Pancreas (tissue), 10 donors: ENCODE measurements at regions not wholly inside any gene's neighbourhood (a gene's known extent, or its start where the extent isn't known, plus 50 kb on each side); places are given as distances from the start of the nearest gene placed in this dataset.
"Not testable (repeated sequence)": the region's sequence is repeated elsewhere in the genome, so short reads cannot be mapped to it uniquely, and the experiment has no call there.

Experiments
- ATAC-seq, 4 donors: fragments of 200-7000 bp; cut with Tn5 transposase; one replicate each; pipeline versions ENCODE4 v1.8.0 to v1.9.1; 2020; ENCODE audit warnings: mild to moderate bottlenecking in 4 of 4, moderate library complexity in 4 of 4
- DNase-seq, 6 donors: peaks; one replicate each; pipeline ENCODE4 v3.0.0-alpha.2; 2020
- FAIRE-seq: peaks from 2 replicates; lab custom pipeline; 2012; peaks lifted over from hg19 to GRCh38; lab: Jason Lieb, UNC
- H3K27ac ChIP-seq, 4 donors: fragments of 200-600 bp; sonication (generic); 1 replicate in 3 of 4; 2 replicates in 1 of 4; pipeline versions ENCODE4 v1.5.0 to v1.8.0; 2020
- H3K27me3 ChIP-seq, 4 donors: fragments of 200-600 bp; one replicate each; pipeline ENCODE4 v1.8.0; 2021
- H3K36me3 ChIP-seq, 3 donors: fragments of 200-600 bp; sonication (generic) in 1 of 3; one replicate each; pipeline versions ENCODE4 v1.5.0 to v1.8.0; 2020 to 2021
- H3K4me1 ChIP-seq, 3 donors: fragments of 200-600 bp; one replicate each; pipeline ENCODE4 v1.8.0; 2021
- H3K4me3 ChIP-seq, 4 donors: fragments of 200-600 bp; sonication (generic) in 2 of 4; one replicate each; pipeline versions ENCODE4 v1.5.0 to v1.8.0; 2020 to 2021
- H3K9me3 ChIP-seq, 4 donors: fragments of 200-600 bp; one replicate each; pipeline ENCODE4 v1.8.0; 2021
- WGBS, 2 donors: extraction: QIAGEN DNeasy Blood & Tissue Kit; methylation state at CpG; one replicate each; pipeline ENCODE4 v1.1.7; 2013; 5-methylcytosine and 5-hydroxymethylcytosine counted together
- intact Hi-C, 3 donors: fragments of 100-400 bp; cut with DNase I; formaldehyde crosslinking; loops; one replicate each; pipeline versions ENCODE4 v1.11.1 to v1.14.2; 2022
- TF ChIP-seq, protein P1 (sequence below), 4 donors: fragments of 200-600 bp; sonication (generic) in 3 of 4; IDR thresholded peaks; one replicate each; pipeline versions ENCODE4 v1.5.0 to v1.8.0; 2021; ENCODE audit warnings: antibody characterized with exemption in 4 of 4
- donor health status: healthy with polysubstance abuse.
- donor health status: DM: no; HTN: no; CAD: no; lungs with moderate emphysema.
- donor health status: DM: no; HTN: no; CAD: no.
- donor health status: control.
- donor health status: control.
- donor health status: Bipolar disorder and iron deficiency.
- donor health status: DM: yes; HTN: yes; CAD: no.
- donor health status: DM: no; HTN: no; CAD: no.
- donor health status: DM: no; HTN: no; CAD: no.
- donor health status: DM: yes; HTN: yes; CAD: no.

DNA sequence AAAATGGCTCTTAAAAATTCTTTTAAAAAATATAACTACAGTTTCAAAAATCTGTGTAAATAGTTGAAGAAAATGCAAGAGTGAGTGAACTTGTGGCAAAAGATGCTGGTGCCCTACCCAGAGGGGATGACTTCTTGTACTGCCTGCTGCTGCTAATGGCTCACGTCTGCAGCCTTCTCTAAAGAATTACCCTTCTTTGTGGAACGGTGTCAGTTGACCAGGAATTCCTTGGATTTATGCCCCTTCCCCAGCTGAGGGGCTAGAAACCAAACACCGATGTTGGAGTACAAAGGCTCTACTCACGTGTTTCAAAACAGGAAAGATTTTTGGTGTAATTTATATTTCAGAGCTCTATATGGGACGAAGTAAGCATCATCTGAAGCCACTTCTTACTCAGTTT is 1582.8 kb downstream of the OLFM4 start:
- ATAC-seq (no peak), FAIRE-seq (no peak), DNase-seq (no peak)
- 73 to 74% methylated on average over 5 of the region's 5 CpGs for WGBS, 2 donors
- Histone ChIP-seq H3K27me3 (no peaks in the 10 kb centered on the region), H3K4me1 (no peaks in the 10 kb centered on the region), H3K9me3 (no peaks in the 10 kb centered on the region), H3K36me3 (no peaks in the 10 kb centered on the region), H3K4me3 (no peak overlapping the region), H3K27ac (no peak overlapping the region)
- intact Hi-C loops, result no loop called here
- TF ChIP-seq, protein P1, sequence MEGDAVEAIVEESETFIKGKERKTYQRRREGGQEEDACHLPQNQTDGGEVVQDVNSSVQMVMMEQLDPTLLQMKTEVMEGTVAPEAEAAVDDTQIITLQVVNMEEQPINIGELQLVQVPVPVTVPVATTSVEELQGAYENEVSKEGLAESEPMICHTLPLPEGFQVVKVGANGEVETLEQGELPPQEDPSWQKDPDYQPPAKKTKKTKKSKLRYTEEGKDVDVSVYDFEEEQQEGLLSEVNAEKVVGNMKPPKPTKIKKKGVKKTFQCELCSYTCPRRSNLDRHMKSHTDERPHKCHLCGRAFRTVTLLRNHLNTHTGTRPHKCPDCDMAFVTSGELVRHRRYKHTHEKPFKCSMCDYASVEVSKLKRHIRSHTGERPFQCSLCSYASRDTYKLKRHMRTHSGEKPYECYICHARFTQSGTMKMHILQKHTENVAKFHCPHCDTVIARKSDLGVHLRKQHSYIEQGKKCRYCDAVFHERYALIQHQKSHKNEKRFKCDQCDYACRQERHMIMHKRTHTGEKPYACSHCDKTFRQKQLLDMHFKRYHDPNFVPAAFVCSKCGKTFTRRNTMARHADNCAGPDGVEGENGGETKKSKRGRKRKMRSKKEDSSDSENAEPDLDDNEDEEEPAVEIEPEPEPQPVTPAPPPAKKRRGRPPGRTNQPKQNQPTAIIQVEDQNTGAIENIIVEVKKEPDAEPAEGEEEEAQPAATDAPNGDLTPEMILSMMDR (IDR thresholded peaks at IDR 0.05), result no peak

DNA sequence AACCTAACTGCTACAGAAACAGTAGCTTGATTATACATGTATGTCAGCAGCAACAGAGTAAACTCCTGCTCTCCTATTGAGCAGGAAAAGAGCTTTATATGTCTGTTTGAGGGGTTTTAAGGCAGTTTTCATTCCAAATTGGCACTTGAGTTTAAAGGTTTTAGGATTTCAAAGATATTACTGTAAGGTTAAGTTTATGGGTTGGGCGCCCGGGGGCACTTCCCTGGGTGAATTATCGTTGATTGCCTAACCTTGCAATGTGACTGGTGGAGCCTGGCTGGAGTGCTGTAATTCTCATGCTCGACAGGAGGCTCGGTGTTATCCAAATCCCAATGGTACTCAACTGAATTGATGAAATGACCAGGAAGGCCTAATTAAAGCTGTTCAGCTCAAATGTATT is 1586.1 kb downstream of the OLFM4 start:
- DNase-seq, result no peak
- Histone ChIP-seq H3K9me3 (no peaks in the 10 kb centered on the region), H3K36me3 (no peaks in the 10 kb centered on the region), H3K4me1 (no peaks in the 10 kb centered on the region), H3K27me3 (no peaks in the 10 kb centered on the region), H3K4me3 (no peak overlapping the region), H3K27ac (no peak overlapping the region)
- ATAC-seq, result no peak
- FAIRE-seq, result no peak
- TF ChIP-seq, protein P1 (IDR thresholded peaks at IDR 0.05), result no peak
- WGBS, 2 donors, result 78 to 83% methylated on average over 5 of the region's 5 CpGs
- intact Hi-C loops, result no loop called here

DNA sequence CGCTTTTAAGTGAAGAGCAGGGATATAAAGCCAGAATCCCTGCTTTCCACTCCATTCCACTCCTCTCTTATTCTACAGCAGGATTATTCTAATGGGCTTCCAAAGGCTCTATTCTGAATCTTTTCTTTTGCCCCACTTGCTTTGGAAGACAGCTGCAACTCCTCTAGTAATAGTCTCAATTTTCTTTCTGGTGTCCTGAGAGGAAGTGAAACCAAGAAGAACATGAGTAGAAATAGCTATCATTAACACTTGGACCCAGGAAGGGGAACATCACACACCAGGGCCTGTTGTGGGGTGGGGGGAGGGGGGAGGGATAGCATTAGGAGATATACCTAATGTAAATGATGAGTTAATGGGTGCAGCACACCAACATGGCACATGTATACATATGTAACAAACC is 1597.9 kb downstream of the OLFM4 start:
- ATAC-seq, H3K4me3 ChIP-seq, FAIRE-seq, intact Hi-C loops, H3K4me1 ChIP-seq, H3K9me3 ChIP-seq, DNase-seq, H3K27me3 ChIP-seq, H3K27ac ChIP-seq, H3K36me3 ChIP-seq: not testable (repeated sequence)
- WGBS, 2 donors, result 89 to 97% methylated on average over 1 of the region's 1 CpG

DNA sequence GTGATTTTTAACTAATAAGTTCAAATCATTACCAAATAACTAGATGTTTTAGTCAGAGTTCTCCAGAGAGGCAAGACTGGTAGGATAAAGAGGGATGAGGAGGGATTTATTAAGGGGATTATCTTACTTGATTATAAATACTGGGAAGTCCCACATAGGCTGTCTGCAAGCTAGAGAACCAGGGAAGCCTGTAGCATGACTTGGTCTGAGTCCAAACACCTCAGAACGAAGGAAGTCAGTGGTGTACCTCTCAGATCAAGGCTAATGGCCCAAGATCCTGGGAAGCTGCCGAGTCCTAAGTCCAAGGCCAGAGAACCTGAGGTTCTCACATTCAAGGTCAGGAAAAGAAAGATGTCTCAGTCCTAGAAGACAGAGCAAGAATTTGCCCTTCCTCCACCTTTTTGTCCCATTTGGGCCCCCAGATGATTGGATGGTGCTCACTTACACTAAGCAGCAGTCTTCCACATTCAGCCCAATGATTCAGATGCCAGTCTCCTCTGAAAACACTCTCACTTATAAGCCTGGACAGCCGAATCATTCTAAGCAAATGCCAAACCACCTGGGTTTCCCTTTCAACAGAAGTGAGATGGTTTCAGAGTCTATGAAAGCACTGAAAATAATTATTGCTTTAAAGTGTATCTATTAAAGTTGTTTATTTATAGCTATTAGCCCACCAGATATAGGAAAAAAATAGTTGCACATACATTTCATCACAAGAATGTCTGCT is 1599.2 kb downstream of the OLFM4 start:
- 45 to 68% methylated on average over 3 of the region's 3 CpGs for WGBS, 2 donors
- intact Hi-C loops, result no loop called here
- TF ChIP-seq, protein P1 (IDR thresholded peaks at IDR 0.05), result no peak
- DNase-seq, result no peak
- Histone ChIP-seq H3K27ac (no peak overlapping the region), H3K4me1 (no peaks in the 10 kb centered on the region), H3K4me3 (no peak overlapping the region), H3K36me3 (no peaks in the 10 kb centered on the region), H3K27me3 (no peaks in the 10 kb centered on the region), H3K9me3 (no peaks in the 10 kb centered on the region)
- ATAC-seq, result no peak
- FAIRE-seq, result no peak

DNA sequence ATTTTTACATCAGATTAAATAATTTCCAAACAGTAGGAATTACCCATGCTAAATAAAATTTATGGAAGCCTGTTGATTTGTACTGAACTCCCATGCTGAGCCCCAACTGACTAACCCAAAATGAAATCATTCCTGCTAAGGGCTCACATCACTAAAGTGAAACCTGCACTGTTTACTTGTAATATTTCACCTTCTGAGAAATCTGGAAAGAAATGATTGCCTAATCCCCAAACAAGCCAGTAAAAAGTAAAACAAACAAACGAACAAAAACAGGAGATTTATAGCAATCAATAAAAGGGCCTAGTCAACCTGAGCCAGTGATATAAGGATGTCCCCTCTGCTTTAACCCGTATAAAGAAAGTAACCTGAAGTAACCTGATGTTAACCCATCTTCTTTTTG is 1599.8 kb downstream of the OLFM4 start:
- WGBS, 2 donors, result 11 to 18% methylated on average over 2 of the region's 2 CpGs
- Histone ChIP-seq H3K9me3 (no peaks in the 10 kb centered on the region), H3K27ac (no peak overlapping the region), H3K4me1 (no peaks in the 10 kb centered on the region), H3K4me3 (no peak overlapping the region), H3K27me3 (no peaks in the 10 kb centered on the region), H3K36me3 (no peaks in the 10 kb centered on the region)
- FAIRE-seq (no peak), DNase-seq (no peak), ATAC-seq (no peak)
- TF ChIP-seq, protein P1 (IDR thresholded peaks at IDR 0.05), result no peak
- intact Hi-C loops, result no loop called here
